ENCODE measurements at regions not wholly inside any gene's neighbourhood (a gene's known extent, or its start where the extent isn't known, plus 50 kb on each side); places are given as distances from the start of the nearest gene placed in this dataset.
"Not testable (repeated sequence)": the region's sequence is repeated elsewhere in the genome, so short reads cannot be mapped to it uniquely, and the experiment has no call there.

- Histone ChIP-seq H3K4me1 (no peaks in the 10 kb centered on the region), H2AFZ (no peak overlapping the region), H3K27ac (no peak overlapping the region), H3K36me3 (ENCODE audit: control insufficient read depth, insufficient read depth, low read length) (no peaks in the 10 kb centered on the region), H3K27me3 (ENCODE audit: control insufficient read depth, insufficient read depth, low read length) (no peaks in the 10 kb centered on the region), H3K9ac (no peak overlapping the region), H3K4me3 (ENCODE audit: low read depth, low read length) (no peak overlapping the region), H3K9me3 (ENCODE audit: control insufficient read depth, low read length) (no peaks in the 10 kb centered on the region), H3K79me2 (no peaks in the 10 kb centered on the region), H3K4me2 (ENCODE audit: low read length) (no peak overlapping the region)
- TF ChIP-seq, protein P1, sequence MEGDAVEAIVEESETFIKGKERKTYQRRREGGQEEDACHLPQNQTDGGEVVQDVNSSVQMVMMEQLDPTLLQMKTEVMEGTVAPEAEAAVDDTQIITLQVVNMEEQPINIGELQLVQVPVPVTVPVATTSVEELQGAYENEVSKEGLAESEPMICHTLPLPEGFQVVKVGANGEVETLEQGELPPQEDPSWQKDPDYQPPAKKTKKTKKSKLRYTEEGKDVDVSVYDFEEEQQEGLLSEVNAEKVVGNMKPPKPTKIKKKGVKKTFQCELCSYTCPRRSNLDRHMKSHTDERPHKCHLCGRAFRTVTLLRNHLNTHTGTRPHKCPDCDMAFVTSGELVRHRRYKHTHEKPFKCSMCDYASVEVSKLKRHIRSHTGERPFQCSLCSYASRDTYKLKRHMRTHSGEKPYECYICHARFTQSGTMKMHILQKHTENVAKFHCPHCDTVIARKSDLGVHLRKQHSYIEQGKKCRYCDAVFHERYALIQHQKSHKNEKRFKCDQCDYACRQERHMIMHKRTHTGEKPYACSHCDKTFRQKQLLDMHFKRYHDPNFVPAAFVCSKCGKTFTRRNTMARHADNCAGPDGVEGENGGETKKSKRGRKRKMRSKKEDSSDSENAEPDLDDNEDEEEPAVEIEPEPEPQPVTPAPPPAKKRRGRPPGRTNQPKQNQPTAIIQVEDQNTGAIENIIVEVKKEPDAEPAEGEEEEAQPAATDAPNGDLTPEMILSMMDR (IDR thresholded peaks at IDR 0.05): no peak
These were observed 345.0 kb upstream of the SFSWAP start for GRCh38 chr12:131365821-131366260.

DNA sequence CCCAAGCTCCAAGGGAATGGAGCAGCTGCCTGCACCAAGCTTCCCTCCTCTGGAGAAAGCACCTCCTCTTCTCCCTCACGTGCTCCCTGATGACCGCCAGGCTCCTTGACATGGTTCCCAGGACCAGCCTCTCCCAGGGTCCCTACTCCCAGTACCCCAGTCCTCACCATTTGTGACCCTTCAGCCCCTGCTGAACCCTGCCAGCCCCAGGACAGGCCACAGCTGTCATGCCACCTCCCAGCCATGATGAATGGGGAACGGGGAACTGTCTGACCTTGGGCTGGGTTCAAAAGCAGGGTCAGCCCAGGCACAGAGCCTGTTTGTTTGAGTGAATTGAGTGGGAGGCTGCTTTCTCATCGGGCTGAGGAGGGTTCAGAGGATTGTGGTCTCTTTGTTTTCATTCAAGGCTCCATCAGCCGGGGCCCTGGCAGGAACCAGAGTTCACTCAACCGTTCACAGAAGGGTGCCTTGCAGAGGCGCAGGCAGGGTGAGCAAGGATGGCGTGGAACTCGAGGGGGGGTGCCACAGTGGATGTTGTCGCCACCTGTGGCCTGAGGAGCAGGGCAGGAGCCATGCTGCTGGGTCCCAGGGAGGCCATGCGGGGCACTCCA lies 344.5 kb upstream of the SFSWAP start:
- Histone ChIP-seq H3K27me3 (ENCODE audit: control insufficient read depth, insufficient read depth, low read length) (no peaks in the 10 kb centered on the region), H3K4me3 (ENCODE audit: low read depth, low read length) (no peak overlapping the region), H3K79me2 (no peaks in the 10 kb centered on the region), H3K9me3 (ENCODE audit: control insufficient read depth, low read length) (no peaks in the 10 kb centered on the region), H3K27ac (no peak overlapping the region), H3K36me3 (ENCODE audit: control insufficient read depth, insufficient read depth, low read length) (no peaks in the 10 kb centered on the region), H2AFZ (no peak overlapping the region), H3K4me1 (no peaks in the 10 kb centered on the region), H3K4me2 (ENCODE audit: low read length) (no peak overlapping the region), H3K9ac (no peak overlapping the region)
- TF ChIP-seq, protein P1 (IDR thresholded peaks at IDR 0.05): no peak

DNA sequence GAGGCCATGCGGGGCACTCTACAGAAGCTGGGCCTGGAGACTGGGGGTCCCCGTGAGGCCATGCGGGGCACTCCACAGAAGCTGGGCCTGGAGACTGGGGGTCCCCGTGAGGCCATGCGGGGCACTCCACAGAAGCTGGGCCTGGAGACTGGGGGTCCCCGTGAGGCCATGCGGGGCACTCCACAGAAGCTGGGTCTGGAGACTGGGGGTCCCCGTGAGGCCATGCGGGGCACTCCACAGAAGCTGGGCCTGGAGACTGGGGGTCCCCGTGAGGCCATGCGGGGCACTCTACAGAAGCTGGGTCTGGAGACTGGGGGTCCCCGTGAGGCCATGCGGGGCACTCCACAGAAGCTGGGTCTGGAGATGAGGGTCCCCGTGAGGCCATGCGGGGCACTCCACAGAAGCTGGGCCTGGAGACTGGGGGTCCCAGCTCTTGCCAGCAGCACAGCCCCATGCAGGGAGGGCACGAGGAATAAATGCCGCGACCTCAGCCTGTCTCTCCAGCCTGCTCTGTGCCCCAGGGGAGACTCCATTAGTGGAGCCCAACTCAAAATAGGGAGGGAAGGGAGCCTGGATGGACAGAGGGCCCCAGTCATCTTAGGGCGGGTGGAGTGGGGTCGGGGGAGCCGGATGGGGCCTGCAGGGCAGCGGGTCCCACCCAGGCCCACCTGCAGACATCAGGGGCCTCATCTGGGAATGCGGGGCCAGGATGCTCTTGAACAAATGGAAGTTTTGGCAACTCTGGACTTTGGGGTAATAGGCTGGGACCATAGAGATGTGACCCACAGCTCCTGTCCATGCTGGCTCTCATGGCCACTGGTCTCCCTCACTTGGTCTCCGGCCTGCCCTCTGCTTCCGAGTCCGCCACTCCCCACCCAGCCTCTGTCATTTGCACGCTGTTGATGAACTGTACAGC lies 343.6 kb upstream of the SFSWAP start:
- not testable (repeated sequence) for H3K4me3 ChIP-seq (ENCODE audit: low read depth, low read length); H3K79me2 ChIP-seq; H3K9ac ChIP-seq; H3K4me1 ChIP-seq; H3K27ac ChIP-seq; H2AFZ ChIP-seq; H3K4me2 ChIP-seq (ENCODE audit: low read length); H3K9me3 ChIP-seq (ENCODE audit: control insufficient read depth, low read length); H3K36me3 ChIP-seq (ENCODE audit: control insufficient read depth, insufficient read depth, low read length); H3K27me3 ChIP-seq (ENCODE audit: control insufficient read depth, insufficient read depth, low read length)

DNA sequence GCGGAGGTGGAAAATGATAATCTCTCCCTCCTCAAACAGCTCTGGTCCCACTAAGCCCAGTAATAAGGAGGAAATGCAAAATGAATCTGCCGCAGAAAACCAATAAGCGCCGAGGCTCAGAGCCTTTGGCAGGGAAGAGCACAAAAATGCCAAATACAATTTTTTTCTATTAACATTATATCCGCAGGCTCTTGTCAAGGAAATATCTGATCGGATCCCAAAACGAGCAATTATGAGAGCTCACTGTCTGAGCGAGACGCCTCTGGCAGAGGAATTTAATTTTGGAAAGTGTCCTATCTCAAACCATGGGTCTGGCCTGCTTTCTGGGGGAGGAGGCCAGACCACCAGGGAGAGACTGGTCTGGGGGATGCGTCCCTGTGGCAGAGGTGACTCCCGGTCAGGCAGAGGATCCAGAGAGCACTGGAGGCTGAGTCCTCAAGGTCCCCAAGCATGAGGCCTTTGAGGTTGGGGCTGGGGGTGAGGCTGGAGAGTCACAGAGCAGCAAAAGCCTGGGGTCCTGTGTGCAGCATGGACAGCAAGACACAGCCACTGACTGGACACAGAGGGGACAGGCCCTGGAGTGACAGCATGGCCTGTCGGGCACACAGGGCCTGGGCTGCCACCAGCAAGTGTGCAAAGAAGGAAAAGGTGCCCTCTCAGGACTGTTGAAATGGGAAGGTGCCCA lies 342.8 kb upstream of the SFSWAP start:
- Histone ChIP-seq H3K27ac (no peak overlapping the region), H2AFZ (no peak overlapping the region), H3K27me3 (ENCODE audit: control insufficient read depth, insufficient read depth, low read length) (no peaks in the 10 kb centered on the region), H3K79me2 (no peaks in the 10 kb centered on the region), H3K4me1 (no peaks in the 10 kb centered on the region), H3K9me3 (ENCODE audit: control insufficient read depth, low read length) (no peaks in the 10 kb centered on the region), H3K4me3 (ENCODE audit: low read depth, low read length) (no peak overlapping the region), H3K4me2 (ENCODE audit: low read length) (no peak overlapping the region), H3K9ac (no peak overlapping the region), H3K36me3 (ENCODE audit: control insufficient read depth, insufficient read depth, low read length) (no peaks in the 10 kb centered on the region)
- TF ChIP-seq, protein P1 (IDR thresholded peaks at IDR 0.05): no peak

DNA sequence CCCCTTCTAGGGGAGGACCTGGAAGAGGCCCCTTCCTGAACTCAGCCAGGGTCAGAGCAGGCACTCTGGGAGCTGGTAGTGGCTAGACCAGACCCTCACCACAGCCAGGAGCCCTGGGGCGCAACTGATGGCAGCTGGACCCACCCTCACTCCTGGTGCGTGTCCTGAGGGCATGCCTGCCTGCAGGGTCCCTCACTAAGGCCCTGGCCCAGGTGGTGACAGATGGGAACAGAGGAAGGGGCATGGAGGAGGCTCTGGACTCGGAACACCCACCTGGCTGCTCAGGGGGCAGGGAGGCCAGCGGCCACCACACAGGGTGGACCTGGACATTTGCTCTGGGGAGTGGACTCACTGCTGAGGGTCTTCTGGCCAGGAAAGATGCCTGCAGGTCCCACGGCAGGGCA lies 342.2 kb upstream of the SFSWAP start:
- Histone ChIP-seq H2AFZ (no peak overlapping the region), H3K27me3 (ENCODE audit: control insufficient read depth, insufficient read depth, low read length) (no peaks in the 10 kb centered on the region), H3K36me3 (ENCODE audit: control insufficient read depth, insufficient read depth, low read length) (no peaks in the 10 kb centered on the region), H3K4me2 (ENCODE audit: low read length) (no peak overlapping the region), H3K9ac (no peak overlapping the region), H3K9me3 (ENCODE audit: control insufficient read depth, low read length) (no peaks in the 10 kb centered on the region), H3K4me3 (ENCODE audit: low read depth, low read length) (no peak overlapping the region), H3K4me1 (no peaks in the 10 kb centered on the region), H3K79me2 (no peaks in the 10 kb centered on the region), H3K27ac (no peak overlapping the region)
- TF ChIP-seq, protein P1 (IDR thresholded peaks at IDR 0.05): no peak

All from parathyroid adenoma (tissue), 2 donors.